Inflammatory macrophage treated with lipopolysaccharide for 1 hour (primary cell): ENCODE measurements at regions not wholly inside any gene's neighbourhood (a gene's known extent, or its start where the extent isn't known, plus 50 kb on each side); places are given as distances from the start of the nearest gene placed in this dataset.
"Not testable (repeated sequence)": the region's sequence is repeated elsewhere in the genome, so short reads cannot be mapped to it uniquely, and the experiment has no call there.

Source experiments
- DNase-seq, 2 donors: peaks; one replicate each; pipeline ENCODE4 v3.0.0-alpha.2; 2020 to 2022

- no peak for DNase-seq
Observed at GRCh38 chr2:234898534-234899053, 53.2 kb upstream of the SH3BP4 start.

- DNase-seq = not testable (repeated sequence)
Observed at GRCh38 chr2:234888442-234888841, 63.4 kb upstream of the SH3BP4 start.

GRCh38 chr2:234887195-234887594 is 64.6 kb upstream of the SH3BP4 start:
- no peak for DNase-seq

GRCh38 chr2:234885886-234886285 is 65.9 kb upstream of the SH3BP4 start:
- DNase-seq = no peak

- no peak for DNase-seq
Observed at GRCh38 chr2:234885118-234885517, 66.7 kb upstream of the SH3BP4 start.

GRCh38 chr2:234884591-234884990 is 67.2 kb upstream of the SH3BP4 start:
- no peak for DNase-seq

GRCh38 chr2:234881413-234882241 is 70.2 kb upstream of the SH3BP4 start:
- peak; percentile 33 to 58 for DNase-seq

GRCh38 chr2:234880551-234881211 is 71.1 kb upstream of the SH3BP4 start:
- no peak for DNase-seq

- DNase-seq = no peak
Observed at GRCh38 chr2:234879671-234880455, 72.0 kb upstream of the SH3BP4 start.

- not testable (repeated sequence) for DNase-seq
Observed at GRCh38 chr2:234876621-234877020, 75.2 kb upstream of the SH3BP4 start.

GRCh38 chr2:234874347-234875046 is 77.3 kb upstream of the SH3BP4 start:
- DNase-seq = no peak

- no peak for DNase-seq
Observed at GRCh38 chr2:234873828-234874173, 78.0 kb upstream of the SH3BP4 start.

GRCh38 chr2:234873103-234873827 is 78.6 kb upstream of the SH3BP4 start:
- DNase-seq = no peak

- DNase-seq = no peak
Observed at GRCh38 chr2:234869969-234870368, 81.8 kb upstream of the SH3BP4 start.

- DNase-seq = no peak
Observed at GRCh38 chr2:234869164-234869563, 82.7 kb upstream of the SH3BP4 start.

GRCh38 chr2:234867882-234868285 is 83.9 kb upstream of the SH3BP4 start:
- no peak for DNase-seq

GRCh38 chr2:234865586-234865985 is 86.2 kb upstream of the SH3BP4 start:
- DNase-seq = no peak

GRCh38 chr2:234865040-234865439 is 86.8 kb upstream of the SH3BP4 start:
- DNase-seq = no peak

GRCh38 chr2:234864506-234864905 is 87.3 kb upstream of the SH3BP4 start:
- DNase-seq = no peak

GRCh38 chr2:234863043-234863934 is 88.5 kb upstream of the SH3BP4 start:
- no peak for DNase-seq
